Transverse colon (tissue), 4 donors: ENCODE measurements at regions not wholly inside any gene's neighbourhood (a gene's known extent, or its start where the extent isn't known, plus 50 kb on each side); places are given as distances from the start of the nearest gene placed in this dataset.

Experiments used
- DNase-seq: peaks from one replicate; pipeline ENCODE4 v3.0.0-alpha.2; 2019
- H3K27ac ChIP-seq, 4 donors: fragments of 200-600 bp; sonication (generic); 2 replicates each; pipeline ENCODE4 v1.5.1; 2016 to 2018; ENCODE audit warnings: inconsistent platforms in 4 of 4
- H3K27me3 ChIP-seq: fragments of 200-600 bp; sonication (generic); 2 replicates; pipeline ENCODE4 v1.5.1; 2017; ENCODE audit warnings: inconsistent platforms
- H3K36me3 ChIP-seq, 4 donors: fragments of 200-600 bp; sonication (generic); 2 replicates each; pipeline ENCODE4 v1.5.1; 2017 to 2019; ENCODE audit warnings: inconsistent platforms in 4 of 4
- H3K4me1 ChIP-seq, 4 donors: fragments of 200-600 bp; sonication (generic); 2 replicates each; pipeline ENCODE4 v1.5.1; 2017 to 2020; ENCODE audit warnings: inconsistent platforms in 4 of 4
- H3K4me3 ChIP-seq, 4 donors: fragments of 200-600 bp; sonication (generic); 1 replicate in 1 of 4; 2 replicates in 3 of 4; pipeline versions ENCODE4 v1.5.1 to v1.6.1; 2017 to 2019; ENCODE audit warnings: inconsistent platforms in 4 of 4
- H3K9me3 ChIP-seq, 2 donors: fragments of 200-600 bp; sonication (generic); 2 replicates each; pipeline ENCODE4 v1.5.1; 2017 to 2019; ENCODE audit warnings: inconsistent platforms in 2 of 2
- EP300 ChIP-seq: sonication (generic); formaldehyde crosslinking; IDR thresholded peaks from one replicate; pipeline ENCODE4 v1.6.1; 2017; ENCODE audit warnings: antibody characterized with exemption, low read depth
- POLR2A ChIP-seq: fragments of 450-650 bp; IDR thresholded peaks from one replicate; pipeline ENCODE4 v1.6.1; 2016; ENCODE audit warnings: antibody characterized with exemption, mild to moderate bottlenecking, moderate library complexity
- POLR2AphosphoS5 ChIP-seq, 3 donors: sonication (generic); formaldehyde crosslinking; IDR thresholded peaks; one replicate each; pipeline ENCODE4 v1.6.1; 2016; ENCODE audit warnings: antibody characterized with exemption in 3 of 3
- WGBS, 2 donors: methylation state at CpG; one replicate each; pipeline ENCODE4 v1.1.5; 2018; ENCODE audit warnings: low coverage in 1 of 2; 5-methylcytosine and 5-hydroxymethylcytosine counted together
- in situ Hi-C, 4 donors: fragments of 200-750 bp; cut with MboI; loops; one replicate each; pipeline versions ENCODE4 v1.15.0 to v1.15.1; 2017; ENCODE audit warnings: low sequenced_read_pairs in 3 of 4, low pct_ligation_motif_present in 1 of 4, low pct_unique_long_range_greater_than_20kb in 1 of 4
- intact Hi-C: fragments of 100-400 bp; cut with DNase I; formaldehyde crosslinking; loops from one replicate; pipeline ENCODE4 v1.15.1; 2023; ENCODE audit warnings: low total_unique reads
- TF ChIP-seq, protein P1 (sequence below), 5 experiments: fragments of 200-600 bp in 3 of 5; fragments of 450-650 bp in 2 of 5; sonication (generic) in 3 of 5; IDR thresholded peaks; 1 replicate in 2 of 5; 2 replicates in 3 of 5; pipeline ENCODE4 v1.5.1; 2016 to 2017; ENCODE audit warnings: antibody characterized with exemption in 5 of 5, inconsistent platforms in 3 of 5, mild to moderate bottlenecking in 2 of 5, moderate library complexity in 1 of 5

- Histone ChIP-seq H3K4me1 (peaks cover 0 to 36% (median 6%) of the 10 kb centered on the region in 4 donors), H3K9me3 (no peaks in the 10 kb centered on the region), H3K27ac (peak overlapping the region in 3 of 4 donors; percentile 37 to 68 (median 60)), H3K27me3 (no peaks in the 10 kb centered on the region), H3K4me3 (no peak overlapping the region), H3K36me3 (peaks cover 0 to 3% (median 0%) of the 10 kb centered on the region in 4 donors)
- no peak for TF ChIP-seq EP300
- TF ChIP-seq, protein P1, sequence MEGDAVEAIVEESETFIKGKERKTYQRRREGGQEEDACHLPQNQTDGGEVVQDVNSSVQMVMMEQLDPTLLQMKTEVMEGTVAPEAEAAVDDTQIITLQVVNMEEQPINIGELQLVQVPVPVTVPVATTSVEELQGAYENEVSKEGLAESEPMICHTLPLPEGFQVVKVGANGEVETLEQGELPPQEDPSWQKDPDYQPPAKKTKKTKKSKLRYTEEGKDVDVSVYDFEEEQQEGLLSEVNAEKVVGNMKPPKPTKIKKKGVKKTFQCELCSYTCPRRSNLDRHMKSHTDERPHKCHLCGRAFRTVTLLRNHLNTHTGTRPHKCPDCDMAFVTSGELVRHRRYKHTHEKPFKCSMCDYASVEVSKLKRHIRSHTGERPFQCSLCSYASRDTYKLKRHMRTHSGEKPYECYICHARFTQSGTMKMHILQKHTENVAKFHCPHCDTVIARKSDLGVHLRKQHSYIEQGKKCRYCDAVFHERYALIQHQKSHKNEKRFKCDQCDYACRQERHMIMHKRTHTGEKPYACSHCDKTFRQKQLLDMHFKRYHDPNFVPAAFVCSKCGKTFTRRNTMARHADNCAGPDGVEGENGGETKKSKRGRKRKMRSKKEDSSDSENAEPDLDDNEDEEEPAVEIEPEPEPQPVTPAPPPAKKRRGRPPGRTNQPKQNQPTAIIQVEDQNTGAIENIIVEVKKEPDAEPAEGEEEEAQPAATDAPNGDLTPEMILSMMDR (IDR thresholded peaks at IDR 0.05) = no peak
- no peak for TF ChIP-seq POLR2AphosphoS5 (IDR thresholded peaks at IDR 0.05)
- TF ChIP-seq POLR2A = no peak
- 90 to 92% methylated on average over 7 to 8 of the region's 8 CpGs for WGBS, 2 donors
- no peak for DNase-seq
- intact Hi-C loops (no loop called here), in situ Hi-C loops (no loop called here)
Observed at GRCh38 chr20:36824142-36824940, 50.8 kb upstream of the DSN1 start.

DNA sequence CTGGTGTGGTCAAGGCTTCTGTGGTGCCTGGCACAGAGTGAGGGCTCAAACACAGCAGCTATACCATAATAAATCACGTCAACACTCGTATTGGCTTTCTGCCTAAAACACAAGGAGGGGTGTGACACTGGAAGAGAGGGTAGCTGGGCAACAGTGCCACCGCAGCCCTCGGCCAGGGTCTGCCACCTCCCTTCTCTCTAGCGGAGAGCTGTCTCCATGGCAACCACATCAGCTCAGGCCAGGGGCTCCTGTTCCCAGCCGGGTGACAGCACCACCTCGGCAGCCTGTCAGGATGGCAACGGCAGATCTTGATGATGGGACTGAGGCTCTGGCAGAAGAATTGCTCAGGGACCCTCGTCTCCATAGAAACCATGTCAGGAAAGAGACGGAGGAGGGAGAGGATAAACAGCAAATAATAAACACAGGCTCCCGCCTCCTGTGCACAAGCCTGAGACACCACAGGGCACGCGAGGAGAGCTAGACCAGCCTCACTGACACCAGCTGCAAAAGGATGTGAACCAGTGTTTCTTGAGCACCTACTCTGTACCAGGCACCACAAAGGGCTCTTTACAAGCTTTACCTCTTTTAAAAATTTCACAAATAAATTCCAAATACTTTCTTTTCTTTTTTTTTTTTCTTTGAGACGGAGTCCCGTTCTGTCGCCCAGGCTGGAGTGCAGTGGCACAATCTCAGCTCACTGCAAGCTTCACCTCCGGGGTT is 50.4 kb upstream of the TLDC2 start:
- Histone ChIP-seq H3K36me3 (peaks cover 0 to 3% (median 0%) of the 10 kb centered on the region in 4 donors), H3K4me1 (peaks cover 0 to 28% (median 7%) of the 10 kb centered on the region in 4 donors), H3K27ac (peak overlapping the region in 1 of 4 donors; percentile 31), H3K4me3 (no peak overlapping the region), H3K27me3 (no peaks in the 10 kb centered on the region), H3K9me3 (no peaks in the 10 kb centered on the region)
- in situ Hi-C loops = no loop called here
- TF ChIP-seq POLR2AphosphoS5 (IDR thresholded peaks at IDR 0.05) = no peak
- no peak for TF ChIP-seq POLR2A
- TF ChIP-seq EP300 = no peak
- TF ChIP-seq, protein P1 (IDR thresholded peaks at IDR 0.05) = no peak
- intact Hi-C loops = no loop called here
- no peak for DNase-seq
- 13 to 48% methylated on average over 3 to 17 of the region's 17 CpGs for WGBS, 2 donors
